Progenitor cell of endocrine pancreas (in vitro differentiated cells): ENCODE measurements at regions not wholly inside any gene's neighbourhood (a gene's known extent, or its start where the extent isn't known, plus 50 kb on each side); places are given as distances from the start of the nearest gene placed in this dataset.
"Not testable (repeated sequence)": the region's sequence is repeated elsewhere in the genome, so short reads cannot be mapped to it uniquely, and the experiment has no call there.

ENCODE experiments used
- DNase-seq: peaks from one replicate; pipeline ENCODE4 v3.0.0; 2021; ENCODE audit warnings: low spot score; ENCODE audit not compliant: unreplicated experiment
- H3K27ac Mint-ChIP-seq: 2 replicates; pipeline ENCODE4 v1.8.0; 2021; ENCODE audit warnings: mild to moderate bottlenecking, moderate library complexity, mixed read lengths
- H3K27me3 Mint-ChIP-seq: 2 replicates; pipeline ENCODE4 v1.8.0; 2021; ENCODE audit warnings: mixed read lengths
- H3K36me3 Mint-ChIP-seq: 2 replicates; pipeline ENCODE4 v1.8.0; 2022; ENCODE audit warnings: mixed read lengths; ENCODE audit not compliant: insufficient read depth
- H3K4me1 Mint-ChIP-seq: 2 replicates; pipeline ENCODE4 v1.8.0; 2021; ENCODE audit warnings: low read depth, mixed read lengths
- H3K4me3 Mint-ChIP-seq: 2 replicates; pipeline ENCODE4 v1.8.0; 2021; ENCODE audit warnings: low read depth, mild to moderate bottlenecking, moderate library complexity, mixed read lengths
- H3K9me3 Mint-ChIP-seq: 2 replicates; pipeline ENCODE4 v1.8.0; 2021; ENCODE audit warnings: low read depth, mixed read lengths

- DNase-seq, H3K36me3 Mint-ChIP-seq, H3K27me3 Mint-ChIP-seq, H3K4me1 Mint-ChIP-seq, H3K27ac Mint-ChIP-seq, H3K4me3 Mint-ChIP-seq, H3K9me3 Mint-ChIP-seq: not testable (repeated sequence)
Measured at GRCh38 chr10:47711428-47711827, 52.0 kb downstream of the SYT15B start.

GRCh38 chr10:47710443-47710842, 52.9 kb downstream of the SYT15B start:
- H3K36me3 Mint-ChIP-seq, H3K27ac Mint-ChIP-seq, H3K9me3 Mint-ChIP-seq: not testable (repeated sequence)

GRCh38 chr10:47705698-47706414, 57.5 kb downstream of the SYT15B start:
- not testable (repeated sequence) for H3K27me3 Mint-ChIP-seq, H3K36me3 Mint-ChIP-seq, H3K27ac Mint-ChIP-seq, H3K9me3 Mint-ChIP-seq, H3K4me1 Mint-ChIP-seq
- peak overlapping the region; percentile 58 for H3K4me3 Mint-ChIP-seq
- DNase-seq: peak; percentile 59

More at GRCh38 chr10:47710443-47710842, 52.9 kb downstream of the SYT15B start:
- not testable (repeated sequence) for H3K4me3 Mint-ChIP-seq, DNase-seq, H3K27me3 Mint-ChIP-seq, H3K4me1 Mint-ChIP-seq

- not testable (repeated sequence) for H3K4me3 Mint-ChIP-seq
Measured at GRCh38 chr10:47701285-47701684, 62.1 kb downstream of the SYT15B start.

GRCh38 chr10:47699854-47700253, 63.5 kb downstream of the SYT15B start:
- H3K4me1 Mint-ChIP-seq, H3K27me3 Mint-ChIP-seq, H3K36me3 Mint-ChIP-seq, H3K9me3 Mint-ChIP-seq, H3K4me3 Mint-ChIP-seq, H3K27ac Mint-ChIP-seq, DNase-seq: not testable (repeated sequence)

More at GRCh38 chr10:47701285-47701684, 62.1 kb downstream of the SYT15B start:
- not testable (repeated sequence) for H3K27me3 Mint-ChIP-seq, H3K36me3 Mint-ChIP-seq, DNase-seq, H3K4me1 Mint-ChIP-seq, H3K27ac Mint-ChIP-seq, H3K9me3 Mint-ChIP-seq

- H3K27me3 Mint-ChIP-seq, H3K27ac Mint-ChIP-seq, DNase-seq, H3K4me3 Mint-ChIP-seq, H3K4me1 Mint-ChIP-seq, H3K9me3 Mint-ChIP-seq, H3K36me3 Mint-ChIP-seq: not testable (repeated sequence)
Measured at GRCh38 chr10:47696170-47696569, 67.2 kb downstream of the SYT15B start.

- H3K4me1 Mint-ChIP-seq, DNase-seq, H3K36me3 Mint-ChIP-seq, H3K27me3 Mint-ChIP-seq, H3K4me3 Mint-ChIP-seq, H3K27ac Mint-ChIP-seq, H3K9me3 Mint-ChIP-seq: not testable (repeated sequence)
Measured at GRCh38 chr10:47695149-47695548, 68.2 kb downstream of the SYT15B start.

- not testable (repeated sequence) for H3K4me1 Mint-ChIP-seq, H3K4me3 Mint-ChIP-seq, H3K36me3 Mint-ChIP-seq, H3K27me3 Mint-ChIP-seq, DNase-seq, H3K9me3 Mint-ChIP-seq, H3K27ac Mint-ChIP-seq
Measured at GRCh38 chr10:47690304-47690703, 73.1 kb downstream of the SYT15B start.

GRCh38 chr10:47683826-47684475, 79.4 kb downstream of the SYT15B start:
- H3K36me3 Mint-ChIP-seq, H3K27ac Mint-ChIP-seq, DNase-seq, H3K9me3 Mint-ChIP-seq, H3K4me1 Mint-ChIP-seq, H3K27me3 Mint-ChIP-seq, H3K4me3 Mint-ChIP-seq: not testable (repeated sequence)

GRCh38 chr10:47681638-47681990, 81.8 kb downstream of the SYT15B start:
- not testable (repeated sequence) for H3K4me3 Mint-ChIP-seq, H3K4me1 Mint-ChIP-seq, DNase-seq, H3K27me3 Mint-ChIP-seq, H3K9me3 Mint-ChIP-seq, H3K27ac Mint-ChIP-seq, H3K36me3 Mint-ChIP-seq

- H3K27me3 Mint-ChIP-seq, H3K9me3 Mint-ChIP-seq, H3K4me3 Mint-ChIP-seq, H3K4me1 Mint-ChIP-seq, H3K36me3 Mint-ChIP-seq, DNase-seq, H3K27ac Mint-ChIP-seq: not testable (repeated sequence)
Measured at GRCh38 chr10:47680848-47681637, 82.3 kb downstream of the SYT15B start.

- not testable (repeated sequence) for H3K36me3 Mint-ChIP-seq, H3K27me3 Mint-ChIP-seq
Measured at GRCh38 chr10:47676102-47676501, 87.3 kb downstream of the SYT15B start.

GRCh38 chr10:47675577-47675976, 87.8 kb downstream of the SYT15B start:
- H3K4me3 Mint-ChIP-seq, H3K4me1 Mint-ChIP-seq, DNase-seq, H3K27ac Mint-ChIP-seq, H3K36me3 Mint-ChIP-seq, H3K27me3 Mint-ChIP-seq, H3K9me3 Mint-ChIP-seq: not testable (repeated sequence)

More at GRCh38 chr10:47676102-47676501, 87.3 kb downstream of the SYT15B start:
- H3K27ac Mint-ChIP-seq, DNase-seq, H3K4me1 Mint-ChIP-seq, H3K4me3 Mint-ChIP-seq, H3K9me3 Mint-ChIP-seq: not testable (repeated sequence)
